HG03571 (cell line): ENCODE measurements at regions not wholly inside any gene's neighbourhood (a gene's known extent, or its start where the extent isn't known, plus 50 kb on each side); places are given as distances from the start of the nearest gene placed in this dataset.

ENCODE experiments used
- ATAC-seq: cut with Tn5 transposase; IDR thresholded peaks from one replicate; pipeline ENCODE4 v1.9.1; 2021; ENCODE audit not compliant: unreplicated experiment

- no peak for ATAC-seq
Observed at GRCh38 chr9:120018037-120018436, 561.9 kb downstream of the CDK5RAP2 start.

GRCh38 chr9:120016231-120016630 is 563.7 kb downstream of the CDK5RAP2 start:
- ATAC-seq: no peak

- no peak for ATAC-seq
Observed at GRCh38 chr9:120014796-120015195, 565.2 kb downstream of the CDK5RAP2 start.

- no peak for ATAC-seq
Observed at GRCh38 chr9:120009856-120010255, 570.1 kb downstream of the CDK5RAP2 start.

GRCh38 chr9:120001536-120001935 is 578.4 kb downstream of the CDK5RAP2 start:
- ATAC-seq: no peak

- ATAC-seq: no peak
Observed at GRCh38 chr9:119998614-119999013, 581.4 kb downstream of the CDK5RAP2 start.

- no peak for ATAC-seq
Observed at GRCh38 chr9:119991797-119992196, 588.2 kb downstream of the CDK5RAP2 start.

- ATAC-seq: no peak
Observed at GRCh38 chr9:119986713-119987112, 593.3 kb downstream of the CDK5RAP2 start.

- ATAC-seq: no peak
Observed at GRCh38 chr9:119986205-119986604, 593.8 kb downstream of the CDK5RAP2 start.

- ATAC-seq: no peak
Observed at GRCh38 chr9:119974026-119974425, 604.8 kb upstream of the BRINP1 start.

- ATAC-seq: peak; percentile 88
Observed at GRCh38 chr9:119968836-119969707, 599.8 kb upstream of the BRINP1 start.

GRCh38 chr9:119967867-119968535 is 598.8 kb upstream of the BRINP1 start:
- ATAC-seq: no peak

- no peak for ATAC-seq
Observed at GRCh38 chr9:119963798-119964372, 594.6 kb upstream of the BRINP1 start.

- no peak for ATAC-seq
Observed at GRCh38 chr9:119963258-119963797, 594.1 kb upstream of the BRINP1 start.

- no peak for ATAC-seq
Observed at GRCh38 chr9:119961774-119962424, 592.7 kb upstream of the BRINP1 start.

- no peak for ATAC-seq
Observed at GRCh38 chr9:119959846-119960545, 590.8 kb upstream of the BRINP1 start.

GRCh38 chr9:119956111-119956510 is 586.9 kb upstream of the BRINP1 start:
- no peak for ATAC-seq

- ATAC-seq: no peak
Observed at GRCh38 chr9:119955276-119955675, 586.0 kb upstream of the BRINP1 start.

- ATAC-seq: no peak
Observed at GRCh38 chr9:119951591-119951990, 582.4 kb upstream of the BRINP1 start.

- no peak for ATAC-seq
Observed at GRCh38 chr9:119951090-119951489, 581.9 kb upstream of the BRINP1 start.

- ATAC-seq: no peak
Observed at GRCh38 chr9:119945686-119946085, 576.5 kb upstream of the BRINP1 start.
